Activated CD4-positive, alpha-beta T cell treated with anti-CD3 and anti-CD28 coated beads, Interleukin-2, Interleukin-4, amounts not matched to agents 100 ng/mL and 50 ng/mL, durations not matched to agents 16 hours and 8 hours (primary cell): ENCODE measurements at regions not wholly inside any gene's neighbourhood (a gene's known extent, or its start where the extent isn't known, plus 50 kb on each side); places are given as distances from the start of the nearest gene placed in this dataset.
"Not testable (repeated sequence)": the region's sequence is repeated elsewhere in the genome, so short reads cannot be mapped to it uniquely, and the experiment has no call there.

ENCODE experiments used
- DNase-seq: peaks from one replicate; pipeline ENCODE4 v3.0.0-alpha.2; 2020; ENCODE audit warnings: low spot score

- not testable (repeated sequence) for DNase-seq
Observed at GRCh38 chr1:149229813-149230212, 126.5 kb upstream of the NBPF9 start.

GRCh38 chr1:149234926-149235914, 131.9 kb upstream of the NBPF9 start:
- DNase-seq: not testable (repeated sequence)

- not testable (repeated sequence) for DNase-seq
Observed at GRCh38 chr1:149237515-149237914, 134.2 kb upstream of the NBPF9 start.

- DNase-seq: not testable (repeated sequence)
Observed at GRCh38 chr1:149239897-149240508, 136.7 kb upstream of the NBPF9 start.

- not testable (repeated sequence) for DNase-seq
Observed at GRCh38 chr1:149240530-149240929, 137.2 kb upstream of the NBPF9 start.

- not testable (repeated sequence) for DNase-seq
Observed at GRCh38 chr1:149241272-149241671, 137.9 kb upstream of the NBPF9 start.

GRCh38 chr1:149243572-149243971, 140.2 kb upstream of the NBPF9 start:
- DNase-seq: not testable (repeated sequence)

GRCh38 chr1:149244621-149245020, 141.3 kb upstream of the NBPF9 start:
- DNase-seq: not testable (repeated sequence)

GRCh38 chr1:149246212-149246611, 142.9 kb upstream of the NBPF9 start:
- not testable (repeated sequence) for DNase-seq

- DNase-seq: not testable (repeated sequence)
Observed at GRCh38 chr1:149248610-149249009, 145.3 kb upstream of the NBPF9 start.

- not testable (repeated sequence) for DNase-seq
Observed at GRCh38 chr1:149249850-149250467, 146.6 kb upstream of the NBPF9 start.

GRCh38 chr1:149254894-149255847, 151.8 kb upstream of the NBPF9 start:
- not testable (repeated sequence) for DNase-seq

GRCh38 chr1:149260284-149260683, 156.9 kb upstream of the NBPF9 start:
- DNase-seq: not testable (repeated sequence)

GRCh38 chr1:149260736-149261340, 157.5 kb upstream of the NBPF9 start:
- not testable (repeated sequence) for DNase-seq

- not testable (repeated sequence) for DNase-seq
Observed at GRCh38 chr1:149267287-149267686, 163.9 kb upstream of the NBPF9 start.

- DNase-seq: not testable (repeated sequence)
Observed at GRCh38 chr1:149269001-149269702, 165.8 kb upstream of the NBPF9 start.

GRCh38 chr1:149269833-149270232, 166.5 kb upstream of the NBPF9 start:
- not testable (repeated sequence) for DNase-seq

GRCh38 chr1:149274493-149274892, 171.1 kb upstream of the NBPF9 start:
- not testable (repeated sequence) for DNase-seq

GRCh38 chr1:149275802-149276201, 172.5 kb upstream of the NBPF9 start:
- not testable (repeated sequence) for DNase-seq

- DNase-seq: not testable (repeated sequence)
Observed at GRCh38 chr1:149276496-149276895, 173.1 kb upstream of the NBPF9 start.
